ENCODE measurements at regions not wholly inside any gene's neighbourhood (a gene's known extent, or its start where the extent isn't known, plus 50 kb on each side); places are given as distances from the start of the nearest gene placed in this dataset.

DNA sequence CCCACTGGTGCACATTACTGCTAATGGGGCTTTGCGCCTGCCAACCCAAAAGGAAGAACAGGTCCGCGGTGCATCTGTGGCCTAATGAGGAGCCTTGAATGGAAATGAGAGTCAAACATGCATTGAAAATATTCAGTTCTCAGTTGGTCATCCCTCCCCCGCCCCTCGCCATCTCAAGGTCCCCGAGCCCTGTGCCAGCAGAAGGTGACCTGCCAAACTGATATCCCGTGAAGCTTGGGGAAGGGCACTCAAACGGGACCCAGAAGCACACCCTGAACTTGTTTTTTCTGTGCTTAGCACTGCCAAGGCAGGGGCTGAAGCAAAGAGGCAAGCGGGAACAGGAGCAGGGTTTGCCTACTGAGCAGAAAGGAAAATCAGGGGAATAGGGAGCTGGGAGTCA lies 67.9 kb upstream of the ZNF648 start:
- TF ChIP-seq, protein P1, sequence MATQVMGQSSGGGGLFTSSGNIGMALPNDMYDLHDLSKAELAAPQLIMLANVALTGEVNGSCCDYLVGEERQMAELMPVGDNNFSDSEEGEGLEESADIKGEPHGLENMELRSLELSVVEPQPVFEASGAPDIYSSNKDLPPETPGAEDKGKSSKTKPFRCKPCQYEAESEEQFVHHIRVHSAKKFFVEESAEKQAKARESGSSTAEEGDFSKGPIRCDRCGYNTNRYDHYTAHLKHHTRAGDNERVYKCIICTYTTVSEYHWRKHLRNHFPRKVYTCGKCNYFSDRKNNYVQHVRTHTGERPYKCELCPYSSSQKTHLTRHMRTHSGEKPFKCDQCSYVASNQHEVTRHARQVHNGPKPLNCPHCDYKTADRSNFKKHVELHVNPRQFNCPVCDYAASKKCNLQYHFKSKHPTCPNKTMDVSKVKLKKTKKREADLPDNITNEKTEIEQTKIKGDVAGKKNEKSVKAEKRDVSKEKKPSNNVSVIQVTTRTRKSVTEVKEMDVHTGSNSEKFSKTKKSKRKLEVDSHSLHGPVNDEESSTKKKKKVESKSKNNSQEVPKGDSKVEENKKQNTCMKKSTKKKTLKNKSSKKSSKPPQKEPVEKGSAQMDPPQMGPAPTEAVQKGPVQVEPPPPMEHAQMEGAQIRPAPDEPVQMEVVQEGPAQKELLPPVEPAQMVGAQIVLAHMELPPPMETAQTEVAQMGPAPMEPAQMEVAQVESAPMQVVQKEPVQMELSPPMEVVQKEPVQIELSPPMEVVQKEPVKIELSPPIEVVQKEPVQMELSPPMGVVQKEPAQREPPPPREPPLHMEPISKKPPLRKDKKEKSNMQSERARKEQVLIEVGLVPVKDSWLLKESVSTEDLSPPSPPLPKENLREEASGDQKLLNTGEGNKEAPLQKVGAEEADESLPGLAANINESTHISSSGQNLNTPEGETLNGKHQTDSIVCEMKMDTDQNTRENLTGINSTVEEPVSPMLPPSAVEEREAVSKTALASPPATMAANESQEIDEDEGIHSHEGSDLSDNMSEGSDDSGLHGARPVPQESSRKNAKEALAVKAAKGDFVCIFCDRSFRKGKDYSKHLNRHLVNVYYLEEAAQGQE (IDR thresholded peaks at IDR 0.05; ENCODE audit: insufficient replicate concordance, low read depth): no peak
- TF ChIP-seq CTCF (IDR thresholded peaks at IDR 0.05; ENCODE audit: insufficient read depth, low read length) (no peak), POLR2AphosphoS5 (IDR thresholded peaks at IDR 0.05; ENCODE audit: low read depth) (no peak), GABPA (IDR thresholded peaks at IDR 0.05; ENCODE audit: low read depth) (no peak), SPI1 (IDR thresholded peaks at IDR 0.05; ENCODE audit: borderline replicate concordance, low read depth) (no peak)
